HepG2 (cell line): ENCODE measurements at regions not wholly inside any gene's neighbourhood (a gene's known extent, or its start where the extent isn't known, plus 50 kb on each side); places are given as distances from the start of the nearest gene placed in this dataset.
A peak's percentile ranks its signal among the peaks of the same experiment; 100 is the strongest.

Source experiments
- ATAC-seq: fragments of 200-7000 bp; cut with Tn5 transposase; 3 replicates; pipeline ENCODE4 v1.9.1; 2020; ENCODE audit warnings: mild to moderate bottlenecking, moderate library complexity
- BruUV-seq: library from RNA; stranded (reverse); fragments of 400-500 nt; replicated peaks from 2 replicates; lab custom pipeline; 2021; lab: Mats Ljungman, UMichigan
- CTCF ChIA-PET: fragments of 300-600 bp; formaldehyde crosslinking; extraction: SDS; loops from one replicate; lab custom pipeline; 2021; ENCODE audit warnings: low total read pairs, inconsistent platforms, low intra/inter-chr PET ratio; lab: Yijun Ruan, JAX
- POLR2A ChIA-PET: fragments of 350-600 bp; sonication (Branson Sonifier 250); formaldehyde crosslinking; loops from one replicate; lab custom pipeline; 2020; ENCODE audit warnings: antibody characterized with exemption, inconsistent platforms; lab: Yijun Ruan, JAX
- DNase-seq: peaks from one replicate; pipeline ENCODE4 v3.0.0-alpha.2; 2015; ENCODE audit warnings: low spot score
- FAIRE-seq: peaks from 3 replicates; lab custom pipeline; 2011; peaks lifted over from hg19 to GRCh38; lab: Jason Lieb, UNC
- H2AFZ ChIP-seq: one replicate; pipeline ENCODE4 v1.6.1; 2011; ENCODE audit warnings: low read length, inconsistent platforms
- H3K27ac ChIP-seq: fragments of 300-600 bp; 3 replicates; pipeline ENCODE4 v1.8.0; 2011; ENCODE audit warnings: mixed run types, mild to moderate bottlenecking, mixed read lengths, low read length, inconsistent platforms; ENCODE audit not compliant: insufficient read depth; ENCODE audit errors: extremely low read length
- H3K27me3 ChIP-seq, 2 experiments: fragments of 200-600 bp in 1 of 2; 2 replicates in 1 of 2; 3 replicates in 1 of 2; pipeline versions ENCODE4 v1.6.0 to v1.8.0; 2011; ENCODE audit warnings: low read length in 2 of 2, mild to moderate bottlenecking in 2 of 2, moderate library complexity in 2 of 2, inconsistent platforms in 1 of 2; ENCODE audit not compliant: insufficient read depth in 2 of 2, control insufficient read depth in 1 of 2
- H3K36me3 ChIP-seq, 2 experiments: fragments of 200-600 bp in 1 of 2; replicated peaks in 1 of 2; 2 replicates in 1 of 2; 3 replicates in 1 of 2; pipeline versions ENCODE4 v1.5.1 to v1.8.0; 2011; ENCODE audit warnings: low read length in 2 of 2, inconsistent platforms in 1 of 2; ENCODE audit not compliant: insufficient read depth in 2 of 2, control insufficient read depth in 1 of 2
- H3K4me1 ChIP-seq: 2 replicates; pipeline ENCODE4 v1.5.1; 2012; ENCODE audit warnings: low read length, inconsistent platforms; ENCODE audit not compliant: insufficient read depth
- H3K4me2 ChIP-seq: 2 replicates; pipeline ENCODE4 v1.6.0; 2011; ENCODE audit warnings: low read depth, low read length, inconsistent platforms
- H3K4me3 ChIP-seq, 3 experiments: fragments of 200-600 bp in 1 of 3; sonication (generic), shearing (Covaris generic) in 1 of 3; replicated peaks in 1 of 3; 2 replicates each; pipeline ENCODE4 v1.5.1; 2011 to 2016; ENCODE audit warnings: low read length in 3 of 3, inconsistent platforms in 2 of 3, low read depth in 2 of 3, mild to moderate bottlenecking in 2 of 3, control low read depth in 1 of 3, mixed read lengths in 1 of 3; ENCODE audit not compliant: insufficient read depth in 1 of 3
- H3K79me2 ChIP-seq: one replicate; pipeline ENCODE4 v1.6.1; 2011; ENCODE audit warnings: low read length, inconsistent platforms; ENCODE audit not compliant: insufficient read depth
- H3K9ac ChIP-seq: 2 replicates; pipeline ENCODE4 v1.6.0; 2011; ENCODE audit warnings: mild to moderate bottlenecking, low read depth, low read length, inconsistent platforms; ENCODE audit not compliant: insufficient read depth
- H3K9me3 ChIP-seq: 2 replicates; pipeline ENCODE4 v1.5.1; 2012; ENCODE audit warnings: mild to moderate bottlenecking, low read length
- H4K20me1 ChIP-seq: 2 replicates; pipeline ENCODE4 v1.6.0; 2011; ENCODE audit warnings: inconsistent platforms, mild to moderate bottlenecking, low read length, moderate library complexity; ENCODE audit not compliant: insufficient read depth
- FOXK1 ChIP-seq: sonication (generic); formaldehyde crosslinking; IDR thresholded peaks from 2 replicates; pipeline ENCODE4 v1.4.0; 2020; ENCODE audit warnings: low read depth, missing genetic modification reagents, borderline replicate concordance
- MTF2 ChIP-seq: sonication (generic); formaldehyde crosslinking; IDR thresholded peaks from 2 replicates; pipeline ENCODE4 v1.5.0; 2020; ENCODE audit warnings: missing genetic modification reagents, borderline replicate concordance
- SP140L ChIP-seq: sonication (generic); formaldehyde crosslinking; IDR thresholded peaks from 2 replicates; pipeline ENCODE4 v1.4.0; 2020; ENCODE audit warnings: missing genetic modification reagents, borderline replicate concordance
- ZNF549 ChIP-seq: sonication (generic); formaldehyde crosslinking; IDR thresholded peaks from 2 replicates; pipeline ENCODE4 v1.5.0; 2020; ENCODE audit warnings: missing genetic modification reagents
- ZNF552 ChIP-seq: sonication (generic); formaldehyde crosslinking; IDR thresholded peaks from 2 replicates; pipeline ENCODE4 v1.9.0; 2022; ENCODE audit warnings: missing genetic modification reagents, mild to moderate bottlenecking, borderline replicate concordance
- ZNF777 ChIP-seq: sonication (generic); formaldehyde crosslinking; IDR thresholded peaks from 2 replicates; pipeline ENCODE4 v1.4.0; 2020; ENCODE audit warnings: missing genetic modification reagents
- WGBS: methylation state at CpG from one replicate; pipeline ENCODE4 v1.1.6; 2017; ENCODE audit warnings: low lambda C conversion rate; 5-methylcytosine and 5-hydroxymethylcytosine counted together
- in situ Hi-C: cut with HindIII; loops from 2 replicates; pipeline ENCODE4 v1.10.0; 2017; ENCODE audit warnings: low pct_unique_long_range_greater_than_20kb; ENCODE audit not compliant: extremely low pct_ligation_motif_present
- intact Hi-C: fragments of 100-400 bp; cut with micrococcal nuclease; formaldehyde crosslinking; loops from one replicate; pipeline ENCODE4 v1.10.0; 2022; ENCODE audit not compliant: unreplicated experiment
- TF ChIP-seq, protein P1 (sequence below): sonication (generic); formaldehyde crosslinking; IDR thresholded peaks from 2 replicates; pipeline ENCODE4 v1.4.0; 2020; ENCODE audit warnings: missing genetic modification reagents

DNA sequence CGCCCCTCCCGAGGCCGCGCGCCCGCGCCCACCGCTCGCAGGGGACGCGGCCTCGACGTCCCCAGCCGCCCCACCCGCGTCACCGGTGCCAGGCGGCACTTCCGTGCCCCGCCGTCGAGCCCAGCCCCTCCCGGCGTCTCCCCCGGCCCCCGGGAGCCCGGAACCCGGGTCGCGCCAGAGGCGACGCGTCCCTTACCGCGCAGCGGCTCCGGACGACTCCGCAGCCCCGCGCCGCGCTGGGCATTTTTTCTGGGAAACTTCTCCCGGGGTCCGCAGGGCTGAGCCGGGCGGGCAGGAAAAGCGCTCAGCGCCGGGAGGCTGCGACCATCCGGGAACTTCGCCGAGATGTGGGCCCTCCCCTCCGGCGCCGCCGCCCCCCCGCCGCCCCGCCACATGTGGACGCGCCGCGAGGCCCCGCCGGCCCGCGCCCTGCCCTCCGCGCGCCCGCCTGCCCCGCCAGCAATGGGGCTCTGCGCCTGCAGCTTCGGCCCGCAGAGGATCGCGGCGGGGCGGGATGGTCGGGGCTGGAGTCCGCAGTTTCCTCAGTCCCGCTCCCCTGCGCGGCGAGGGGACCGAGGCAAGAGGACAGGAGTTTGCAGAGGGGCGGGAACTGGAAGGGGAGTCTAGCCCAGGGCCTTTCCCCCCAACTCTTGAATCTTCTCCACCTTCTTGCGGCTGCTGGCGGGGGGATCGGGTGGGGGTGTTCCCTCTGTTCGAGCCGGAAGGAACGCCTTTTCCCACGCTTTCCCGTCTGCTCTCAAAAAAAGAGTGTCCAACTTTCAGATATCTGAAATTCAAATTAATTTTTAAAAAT lies 81.5 kb downstream of the CHRNA1 start:
- TF ChIP-seq MTF2 (0 out of 2 replicates have a peak, but pooled peaks have one; percentile 60), FOXK1 (no peak), ZNF552 (CRISPR knock-in tag) (no peak), SP140L (CRISPR knock-in tag) (no peak), ZNF549 (no peak), ZNF777 (peak; percentile 73)
- TF ChIP-seq, protein P1, sequence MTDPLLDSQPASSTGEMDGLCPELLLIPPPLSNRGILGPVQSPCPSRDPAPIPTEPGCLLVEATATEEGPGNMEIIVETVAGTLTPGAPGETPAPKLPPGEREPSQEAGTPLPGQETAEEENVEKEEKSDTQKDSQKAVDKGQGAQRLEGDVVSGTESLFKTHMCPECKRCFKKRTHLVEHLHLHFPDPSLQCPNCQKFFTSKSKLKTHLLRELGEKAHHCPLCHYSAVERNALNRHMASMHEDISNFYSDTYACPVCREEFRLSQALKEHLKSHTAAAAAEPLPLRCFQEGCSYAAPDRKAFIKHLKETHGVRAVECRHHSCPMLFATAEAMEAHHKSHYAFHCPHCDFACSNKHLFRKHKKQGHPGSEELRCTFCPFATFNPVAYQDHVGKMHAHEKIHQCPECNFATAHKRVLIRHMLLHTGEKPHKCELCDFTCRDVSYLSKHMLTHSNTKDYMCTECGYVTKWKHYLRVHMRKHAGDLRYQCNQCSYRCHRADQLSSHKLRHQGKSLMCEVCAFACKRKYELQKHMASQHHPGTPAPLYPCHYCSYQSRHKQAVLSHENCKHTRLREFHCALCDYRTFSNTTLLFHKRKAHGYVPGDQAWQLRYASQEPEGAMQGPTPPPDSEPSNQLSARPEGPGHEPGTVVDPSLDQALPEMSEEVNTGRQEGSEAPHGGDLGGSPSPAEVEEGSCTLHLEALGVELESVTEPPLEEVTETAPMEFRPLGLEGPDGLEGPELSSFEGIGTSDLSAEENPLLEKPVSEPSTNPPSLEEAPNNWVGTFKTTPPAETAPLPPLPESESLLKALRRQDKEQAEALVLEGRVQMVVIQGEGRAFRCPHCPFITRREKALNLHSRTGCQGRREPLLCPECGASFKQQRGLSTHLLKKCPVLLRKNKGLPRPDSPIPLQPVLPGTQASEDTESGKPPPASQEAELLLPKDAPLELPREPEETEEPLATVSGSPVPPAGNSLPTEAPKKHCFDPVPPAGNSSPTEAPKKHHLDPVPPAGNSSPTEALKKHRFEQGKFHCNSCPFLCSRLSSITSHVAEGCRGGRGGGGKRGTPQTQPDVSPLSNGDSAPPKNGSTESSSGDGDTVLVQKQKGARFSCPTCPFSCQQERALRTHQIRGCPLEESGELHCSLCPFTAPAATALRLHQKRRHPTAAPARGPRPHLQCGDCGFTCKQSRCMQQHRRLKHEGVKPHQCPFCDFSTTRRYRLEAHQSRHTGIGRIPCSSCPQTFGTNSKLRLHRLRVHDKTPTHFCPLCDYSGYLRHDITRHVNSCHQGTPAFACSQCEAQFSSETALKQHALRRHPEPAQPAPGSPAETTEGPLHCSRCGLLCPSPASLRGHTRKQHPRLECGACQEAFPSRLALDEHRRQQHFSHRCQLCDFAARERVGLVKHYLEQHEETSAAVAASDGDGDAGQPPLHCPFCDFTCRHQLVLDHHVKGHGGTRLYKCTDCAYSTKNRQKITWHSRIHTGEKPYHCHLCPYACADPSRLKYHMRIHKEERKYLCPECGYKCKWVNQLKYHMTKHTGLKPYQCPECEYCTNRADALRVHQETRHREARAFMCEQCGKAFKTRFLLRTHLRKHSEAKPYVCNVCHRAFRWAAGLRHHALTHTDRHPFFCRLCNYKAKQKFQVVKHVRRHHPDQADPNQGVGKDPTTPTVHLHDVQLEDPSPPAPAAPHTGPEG (CRISPR knock-in tag), result peak; percentile 38; the same call in 1 of the 2 replicates
- no peak overlapping the region for H2AFZ ChIP-seq
- no peak overlapping the region for H3K27ac ChIP-seq
- CTCF ChIA-PET, result no interaction called here
- FAIRE-seq, result no peak
- in situ Hi-C loops, result no loop called here
- WGBS, result 19% methylated on average over 22 of the region's 97 CpGs
- peak overlapping the region in 2 of 3 experiments; percentile 25 to 52; a peak in 4 of 6 replicates for H3K4me3 ChIP-seq
- peak overlapping the region; percentile 55 for H3K4me2 ChIP-seq
- H3K27me3 ChIP-seq, result peaks cover 4 to 67% of the 10 kb centered on the region in 2 experiments; a peak in 4 of 5 replicates
- DNase-seq, result no peak
- intact Hi-C loops, result no loop called here
- no peaks in the 10 kb centered on the region for H3K79me2 ChIP-seq
- H3K9me3 ChIP-seq, result no peaks in the 10 kb centered on the region
- peak; percentile 69 for ATAC-seq
- H4K20me1 ChIP-seq, result no peaks in the 10 kb centered on the region
- BruUV-seq, result no TSS peak
- peaks cover 5% of the 10 kb centered on the region; the same call in 1 of the 2 replicates for H3K4me1 ChIP-seq
- H3K9ac ChIP-seq, result no peak overlapping the region
- POLR2A ChIA-PET, result no interaction called here
- H3K36me3 ChIP-seq, result no peaks in the 10 kb centered on the region
